ENCODE measurements at regions not wholly inside any gene's neighbourhood (a gene's known extent, or its start where the extent isn't known, plus 50 kb on each side); places are given as distances from the start of the nearest gene placed in this dataset.

GRCh38 chr7:13414181-13414580 lies 575.3 kb downstream of the ETV1 start:
- no peak for TF ChIP-seq CTCF (IDR thresholded peaks at IDR 0.05; ENCODE audit: insufficient read depth, low read length)
- TF ChIP-seq REST (IDR thresholded peaks at IDR 0.05; ENCODE audit: insufficient replicate concordance, low read depth), result no peak
